K562 (cell line): ENCODE measurements at regions not wholly inside any gene's neighbourhood (a gene's known extent, or its start where the extent isn't known, plus 50 kb on each side); places are given as distances from the start of the nearest gene placed in this dataset.

ENCODE experiments used
- TF ChIP-seq, protein P1 (sequence below): fragments of 200-600 bp; sonication (generic); IDR thresholded peaks from one replicate; pipeline ENCODE4 v1.6.1; 2012; ENCODE audit warnings: mild to moderate bottlenecking, low read depth, low read length, inconsistent platforms

DNA sequence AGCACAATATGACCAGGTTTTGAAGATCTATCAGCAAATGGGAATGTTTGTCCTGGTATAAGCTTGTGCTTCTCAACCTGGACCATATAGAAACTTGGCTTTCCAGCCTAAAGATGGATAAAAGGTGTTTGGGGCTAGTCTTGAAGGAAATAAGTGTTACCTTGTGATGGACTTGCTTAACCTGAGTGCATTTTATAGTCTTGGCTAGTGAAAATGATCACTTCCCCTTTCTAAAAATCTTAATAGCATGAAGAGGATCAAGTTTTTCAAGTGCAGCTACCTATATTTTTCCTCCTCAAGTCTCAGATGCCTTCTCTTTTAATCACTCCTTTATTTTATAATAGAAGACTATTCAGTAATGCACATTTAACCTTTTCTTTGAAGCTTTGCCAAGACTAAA lies 919.8 kb upstream of the SLITRK1 start (continued):
- TF ChIP-seq, protein P1, sequence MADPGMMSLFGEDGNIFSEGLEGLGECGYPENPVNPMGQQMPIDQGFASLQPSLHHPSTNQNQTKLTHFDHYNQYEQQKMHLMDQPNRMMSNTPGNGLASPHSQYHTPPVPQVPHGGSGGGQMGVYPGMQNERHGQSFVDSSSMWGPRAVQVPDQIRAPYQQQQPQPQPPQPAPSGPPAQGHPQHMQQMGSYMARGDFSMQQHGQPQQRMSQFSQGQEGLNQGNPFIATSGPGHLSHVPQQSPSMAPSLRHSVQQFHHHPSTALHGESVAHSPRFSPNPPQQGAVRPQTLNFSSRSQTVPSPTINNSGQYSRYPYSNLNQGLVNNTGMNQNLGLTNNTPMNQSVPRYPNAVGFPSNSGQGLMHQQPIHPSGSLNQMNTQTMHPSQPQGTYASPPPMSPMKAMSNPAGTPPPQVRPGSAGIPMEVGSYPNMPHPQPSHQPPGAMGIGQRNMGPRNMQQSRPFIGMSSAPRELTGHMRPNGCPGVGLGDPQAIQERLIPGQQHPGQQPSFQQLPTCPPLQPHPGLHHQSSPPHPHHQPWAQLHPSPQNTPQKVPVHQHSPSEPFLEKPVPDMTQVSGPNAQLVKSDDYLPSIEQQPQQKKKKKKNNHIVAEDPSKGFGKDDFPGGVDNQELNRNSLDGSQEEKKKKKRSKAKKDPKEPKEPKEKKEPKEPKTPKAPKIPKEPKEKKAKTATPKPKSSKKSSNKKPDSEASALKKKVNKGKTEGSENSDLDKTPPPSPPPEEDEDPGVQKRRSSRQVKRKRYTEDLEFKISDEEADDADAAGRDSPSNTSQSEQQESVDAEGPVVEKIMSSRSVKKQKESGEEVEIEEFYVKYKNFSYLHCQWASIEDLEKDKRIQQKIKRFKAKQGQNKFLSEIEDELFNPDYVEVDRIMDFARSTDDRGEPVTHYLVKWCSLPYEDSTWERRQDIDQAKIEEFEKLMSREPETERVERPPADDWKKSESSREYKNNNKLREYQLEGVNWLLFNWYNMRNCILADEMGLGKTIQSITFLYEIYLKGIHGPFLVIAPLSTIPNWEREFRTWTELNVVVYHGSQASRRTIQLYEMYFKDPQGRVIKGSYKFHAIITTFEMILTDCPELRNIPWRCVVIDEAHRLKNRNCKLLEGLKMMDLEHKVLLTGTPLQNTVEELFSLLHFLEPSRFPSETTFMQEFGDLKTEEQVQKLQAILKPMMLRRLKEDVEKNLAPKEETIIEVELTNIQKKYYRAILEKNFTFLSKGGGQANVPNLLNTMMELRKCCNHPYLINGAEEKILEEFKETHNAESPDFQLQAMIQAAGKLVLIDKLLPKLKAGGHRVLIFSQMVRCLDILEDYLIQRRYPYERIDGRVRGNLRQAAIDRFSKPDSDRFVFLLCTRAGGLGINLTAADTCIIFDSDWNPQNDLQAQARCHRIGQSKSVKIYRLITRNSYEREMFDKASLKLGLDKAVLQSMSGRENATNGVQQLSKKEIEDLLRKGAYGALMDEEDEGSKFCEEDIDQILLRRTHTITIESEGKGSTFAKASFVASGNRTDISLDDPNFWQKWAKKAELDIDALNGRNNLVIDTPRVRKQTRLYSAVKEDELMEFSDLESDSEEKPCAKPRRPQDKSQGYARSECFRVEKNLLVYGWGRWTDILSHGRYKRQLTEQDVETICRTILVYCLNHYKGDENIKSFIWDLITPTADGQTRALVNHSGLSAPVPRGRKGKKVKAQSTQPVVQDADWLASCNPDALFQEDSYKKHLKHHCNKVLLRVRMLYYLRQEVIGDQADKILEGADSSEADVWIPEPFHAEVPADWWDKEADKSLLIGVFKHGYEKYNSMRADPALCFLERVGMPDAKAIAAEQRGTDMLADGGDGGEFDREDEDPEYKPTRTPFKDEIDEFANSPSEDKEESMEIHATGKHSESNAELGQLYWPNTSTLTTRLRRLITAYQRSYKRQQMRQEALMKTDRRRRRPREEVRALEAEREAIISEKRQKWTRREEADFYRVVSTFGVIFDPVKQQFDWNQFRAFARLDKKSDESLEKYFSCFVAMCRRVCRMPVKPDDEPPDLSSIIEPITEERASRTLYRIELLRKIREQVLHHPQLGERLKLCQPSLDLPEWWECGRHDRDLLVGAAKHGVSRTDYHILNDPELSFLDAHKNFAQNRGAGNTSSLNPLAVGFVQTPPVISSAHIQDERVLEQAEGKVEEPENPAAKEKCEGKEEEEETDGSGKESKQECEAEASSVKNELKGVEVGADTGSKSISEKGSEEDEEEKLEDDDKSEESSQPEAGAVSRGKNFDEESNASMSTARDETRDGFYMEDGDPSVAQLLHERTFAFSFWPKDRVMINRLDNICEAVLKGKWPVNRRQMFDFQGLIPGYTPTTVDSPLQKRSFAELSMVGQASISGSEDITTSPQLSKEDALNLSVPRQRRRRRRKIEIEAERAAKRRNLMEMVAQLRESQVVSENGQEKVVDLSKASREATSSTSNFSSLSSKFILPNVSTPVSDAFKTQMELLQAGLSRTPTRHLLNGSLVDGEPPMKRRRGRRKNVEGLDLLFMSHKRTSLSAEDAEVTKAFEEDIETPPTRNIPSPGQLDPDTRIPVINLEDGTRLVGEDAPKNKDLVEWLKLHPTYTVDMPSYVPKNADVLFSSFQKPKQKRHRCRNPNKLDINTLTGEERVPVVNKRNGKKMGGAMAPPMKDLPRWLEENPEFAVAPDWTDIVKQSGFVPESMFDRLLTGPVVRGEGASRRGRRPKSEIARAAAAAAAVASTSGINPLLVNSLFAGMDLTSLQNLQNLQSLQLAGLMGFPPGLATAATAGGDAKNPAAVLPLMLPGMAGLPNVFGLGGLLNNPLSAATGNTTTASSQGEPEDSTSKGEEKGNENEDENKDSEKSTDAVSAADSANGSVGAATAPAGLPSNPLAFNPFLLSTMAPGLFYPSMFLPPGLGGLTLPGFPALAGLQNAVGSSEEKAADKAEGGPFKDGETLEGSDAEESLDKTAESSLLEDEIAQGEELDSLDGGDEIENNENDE: no peak
